ENCODE measurements at regions not wholly inside any gene's neighbourhood (a gene's known extent, or its start where the extent isn't known, plus 50 kb on each side); places are given as distances from the start of the nearest gene placed in this dataset.
"Not testable (repeated sequence)": the region's sequence is repeated elsewhere in the genome, so short reads cannot be mapped to it uniquely, and the experiment has no call there.

DNA sequence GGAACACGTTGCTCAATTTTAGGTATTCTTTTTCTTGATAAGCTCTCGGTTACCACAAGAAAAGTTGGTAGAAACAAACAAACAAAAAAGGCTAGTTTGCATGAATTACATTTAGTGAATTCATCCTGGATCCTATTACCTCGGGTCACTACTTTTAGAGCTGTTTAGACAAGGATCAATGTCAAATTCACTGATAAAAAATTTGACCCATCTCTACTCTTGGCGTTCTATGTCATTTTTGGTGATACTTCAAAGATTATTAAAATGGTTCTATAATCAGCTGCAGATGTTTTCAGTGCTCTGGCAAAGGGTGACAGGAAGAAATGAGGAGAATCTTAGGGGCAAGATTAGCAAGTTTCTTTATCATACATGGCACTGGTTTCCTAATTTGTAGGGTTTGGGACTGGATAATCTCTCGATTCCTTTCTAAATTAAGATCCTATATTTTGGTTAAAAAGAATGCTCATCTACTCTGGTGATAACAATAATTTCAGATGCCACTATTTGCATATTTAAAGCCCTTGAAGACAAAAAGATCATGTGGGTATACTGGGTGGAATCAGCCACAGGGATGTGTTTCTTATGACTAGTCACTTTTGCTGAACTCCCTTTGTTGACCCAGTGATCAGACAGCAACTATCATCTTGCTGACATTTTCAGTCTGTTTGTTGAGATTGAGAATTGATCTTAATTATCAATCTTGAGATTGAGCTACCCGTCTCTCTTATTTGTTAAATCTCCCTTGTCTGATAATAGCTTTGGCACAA is 442.9 kb downstream of the AASDHPPT start:
- DNase-seq = no peak

DNA sequence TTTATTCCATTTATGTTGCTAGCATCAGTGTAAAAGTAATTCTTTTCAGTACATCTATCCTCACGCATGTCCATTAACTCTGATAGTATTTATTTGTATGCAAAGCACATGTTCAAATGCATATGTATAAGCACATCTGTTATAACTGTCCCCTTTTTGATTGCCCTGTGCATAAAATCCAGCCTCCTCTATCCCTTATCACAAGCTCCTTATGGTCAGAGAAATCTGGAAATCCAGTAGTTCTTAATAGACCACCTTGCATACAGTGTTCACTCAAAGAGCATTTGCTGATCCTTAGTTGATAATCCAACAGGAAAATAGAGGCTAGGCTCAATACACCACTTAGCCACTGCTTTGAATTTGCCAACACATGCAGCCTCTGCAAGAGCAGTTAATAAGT is 443.5 kb downstream of the AASDHPPT start:
- no peak for DNase-seq

DNA sequence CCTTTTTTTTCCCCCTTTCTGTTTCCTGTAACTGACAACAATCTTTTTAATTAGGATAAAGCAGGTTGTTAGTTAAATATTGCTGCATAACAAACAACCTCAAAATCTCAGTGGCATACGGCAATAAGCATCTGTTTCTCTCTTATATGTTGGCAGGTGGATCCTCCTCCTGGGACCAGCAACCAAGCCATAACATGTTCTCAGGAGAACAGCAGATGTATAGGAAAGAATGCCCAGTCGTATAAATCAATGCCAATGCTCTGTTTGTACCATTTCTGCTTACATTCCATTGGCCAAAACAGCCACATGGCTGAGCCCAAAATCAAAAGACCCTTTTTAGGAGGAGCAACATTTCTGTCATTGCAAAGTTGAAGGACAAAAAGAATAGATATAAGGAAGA is 445.7 kb downstream of the AASDHPPT start:
- no peak for DNase-seq

DNA sequence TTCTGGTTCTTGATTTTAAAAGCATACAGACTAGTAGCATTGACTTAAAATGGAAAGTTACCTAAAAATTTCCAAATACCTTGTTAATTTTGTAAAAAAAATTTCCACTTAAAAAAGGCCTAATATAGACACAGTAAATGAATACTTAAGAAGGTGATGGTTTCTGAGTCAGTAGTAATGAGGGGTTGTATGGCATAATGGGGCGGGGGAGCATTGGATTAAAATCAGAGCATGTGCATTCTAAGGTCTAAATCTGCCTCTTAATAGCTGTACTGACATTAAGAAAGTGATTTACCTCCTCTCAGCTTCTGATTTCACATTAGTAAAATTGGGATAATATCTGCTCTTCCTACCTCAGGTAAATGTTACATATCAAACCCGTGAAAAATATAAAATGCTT is 446.5 kb downstream of the AASDHPPT start:
- no peak for DNase-seq

DNA sequence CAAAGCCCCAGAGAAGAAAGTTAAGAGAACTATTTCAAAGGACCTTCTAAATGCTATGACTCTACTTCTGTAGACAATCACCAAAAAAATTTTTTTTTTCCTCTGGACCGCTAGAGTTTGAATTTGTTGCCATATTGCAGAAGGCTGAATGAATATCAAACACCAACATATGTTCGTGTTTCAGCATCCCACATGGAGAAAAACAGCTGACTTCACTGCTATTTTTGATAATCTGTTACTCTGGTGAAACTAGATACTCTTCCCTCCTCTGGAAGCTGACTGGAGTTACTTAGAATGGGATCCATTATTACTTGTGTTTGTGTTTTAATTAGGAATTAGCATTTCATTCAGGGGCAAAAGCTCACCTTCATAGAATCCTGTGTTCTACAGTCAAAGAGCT is 447.0 kb downstream of the AASDHPPT start:
- no peak for DNase-seq

DNA sequence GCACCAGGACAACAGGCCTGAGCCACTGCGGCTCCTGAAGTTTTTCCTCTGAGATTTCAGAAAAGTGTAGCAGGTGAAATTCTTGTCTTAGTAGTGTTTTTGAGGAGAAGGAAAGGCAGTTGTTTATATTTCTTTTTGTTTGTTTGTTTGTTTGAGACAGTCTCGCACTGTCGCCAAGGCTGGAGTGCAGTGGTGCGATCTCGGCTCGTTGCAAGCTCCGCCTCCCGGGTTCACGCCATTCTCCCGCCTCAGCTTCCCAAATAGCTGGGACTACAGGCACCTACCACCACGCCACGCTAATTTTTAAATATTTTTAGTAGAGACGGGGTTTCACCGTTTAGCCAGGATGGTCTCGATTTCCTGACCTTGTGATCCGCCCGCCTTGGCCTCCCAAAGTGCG is 454.2 kb downstream of the AASDHPPT start:
- not testable (repeated sequence) for DNase-seq

DNA sequence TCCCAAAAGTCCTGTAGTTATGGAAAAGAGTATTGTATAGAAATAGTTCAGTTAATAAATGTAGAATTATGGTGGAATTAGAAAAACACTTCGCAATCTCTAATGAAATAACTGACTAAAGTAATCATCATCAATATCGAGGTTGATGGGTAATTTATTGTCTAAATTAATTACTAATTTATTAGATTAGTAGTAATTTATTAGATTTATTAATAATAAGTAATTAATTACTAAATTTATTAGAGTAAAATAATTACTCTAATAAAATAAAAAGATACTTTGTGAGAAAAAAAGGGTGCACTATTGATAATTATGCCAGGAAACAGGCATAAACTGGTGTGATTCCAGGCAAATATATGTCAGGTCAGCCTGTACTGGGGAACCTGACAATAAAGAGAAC is 455.6 kb downstream of the AASDHPPT start:
- no peak for DNase-seq

DNA sequence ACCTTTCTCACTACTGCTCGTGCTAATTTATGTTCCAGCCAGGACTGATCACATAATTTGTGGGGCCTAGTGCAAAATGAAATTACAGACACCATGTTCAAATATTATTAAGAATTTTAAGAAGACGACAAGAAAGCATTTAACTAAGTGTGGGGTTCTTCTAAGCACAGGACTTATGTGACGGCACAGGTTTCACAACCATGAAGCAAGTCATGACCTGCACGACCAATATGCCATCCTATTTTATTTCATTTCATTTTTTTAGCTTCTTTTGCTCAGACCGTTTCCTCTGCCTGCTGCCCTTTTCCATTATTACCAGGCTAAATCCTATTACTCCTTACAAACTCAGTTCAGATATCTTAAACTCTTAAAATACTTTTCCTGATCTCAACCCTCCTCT is 462.5 kb downstream of the AASDHPPT start:
- no peak for DNase-seq

DNA sequence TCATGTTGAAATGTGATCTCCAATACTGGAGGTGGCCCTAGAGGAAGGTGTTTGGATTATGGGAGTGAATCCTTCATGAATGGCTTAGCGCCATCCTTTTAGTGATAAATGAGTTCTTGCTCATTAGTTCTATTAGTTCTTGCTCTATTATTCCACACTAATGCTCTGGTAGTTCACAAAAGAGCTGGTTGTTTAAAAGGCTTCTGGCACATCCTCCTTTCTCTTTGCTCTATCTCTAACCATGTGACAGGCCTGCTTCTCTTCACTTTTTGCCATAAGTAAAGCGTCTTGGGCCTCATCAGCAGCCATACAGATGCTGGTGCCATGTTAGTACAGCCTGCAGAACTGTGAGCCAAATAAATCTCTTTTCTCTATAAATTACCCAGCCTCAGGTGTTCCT is 469.9 kb downstream of the GUCY1A2 start:
- DNase-seq = no peak

DNA sequence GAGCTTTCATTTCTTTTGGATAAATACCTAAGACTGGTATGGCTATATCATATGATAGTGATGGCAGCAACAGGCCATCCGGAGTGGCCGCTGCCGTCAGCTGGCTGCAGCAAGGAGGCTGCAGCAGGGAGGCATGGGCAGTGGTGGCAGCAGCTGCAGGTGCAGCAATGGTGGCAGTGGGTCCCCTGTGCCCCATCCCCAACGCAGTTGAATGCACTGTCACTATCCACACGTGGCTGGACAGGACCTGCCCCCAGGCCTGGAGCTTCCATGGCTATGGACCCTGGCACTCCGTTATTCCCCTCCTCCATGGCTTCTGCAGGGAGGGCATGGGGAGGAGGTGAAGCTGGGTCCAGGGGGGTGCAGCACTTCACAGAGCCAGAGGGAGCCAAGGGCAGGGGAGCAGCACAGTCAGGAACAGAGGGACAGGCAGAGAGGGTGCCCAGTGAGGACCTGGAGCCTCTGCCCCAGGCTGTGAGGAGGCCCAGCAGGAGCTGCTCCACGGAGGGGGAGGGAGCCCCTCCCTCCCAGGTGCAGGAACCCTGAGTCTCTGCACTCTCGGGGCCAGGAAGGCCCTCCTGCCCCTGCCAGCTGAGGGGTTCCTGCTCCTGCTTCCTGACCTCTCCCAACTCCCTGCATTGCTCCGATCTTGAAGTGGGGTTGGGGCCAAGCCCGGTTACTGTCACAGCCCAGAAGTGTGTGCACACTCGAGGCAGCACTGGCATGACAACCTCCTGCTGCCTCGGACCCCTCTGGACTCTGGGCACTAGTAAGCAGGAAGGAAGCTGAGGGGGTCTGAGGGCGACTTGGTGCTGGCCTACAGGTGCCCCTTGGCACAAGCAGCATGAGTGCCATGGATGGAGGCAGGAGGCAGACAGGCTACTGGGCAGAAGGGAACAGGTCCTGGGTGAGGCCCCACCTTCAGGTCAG is 466.3 kb downstream of the GUCY1A2 start:
- DNase-seq = no peak

DNA sequence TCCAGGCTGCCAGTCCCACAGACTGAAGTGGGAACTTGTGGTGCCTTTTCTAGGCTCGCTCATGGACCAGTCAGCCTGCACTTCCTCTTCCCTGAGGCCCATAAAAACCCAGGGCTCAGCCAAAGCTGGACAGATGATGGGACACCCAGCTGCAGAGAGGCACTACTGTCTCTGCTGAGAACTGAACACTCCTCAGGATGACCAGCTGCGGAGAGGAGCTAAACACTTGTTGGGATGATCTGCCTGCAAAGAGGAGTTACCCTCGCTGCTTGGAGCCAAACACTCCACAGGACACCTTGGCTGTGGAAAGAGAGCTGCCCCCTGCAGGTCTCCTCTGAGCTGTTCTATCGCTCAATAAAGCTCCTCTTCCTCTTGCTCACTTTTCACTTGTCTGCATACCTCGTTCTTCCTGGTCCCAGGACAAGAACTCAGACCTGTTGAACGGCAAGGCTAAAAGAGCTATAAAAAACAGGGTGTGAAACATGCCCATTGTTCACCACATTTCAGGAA is 465.5 kb downstream of the GUCY1A2 start:
- DNase-seq = no peak

DNA sequence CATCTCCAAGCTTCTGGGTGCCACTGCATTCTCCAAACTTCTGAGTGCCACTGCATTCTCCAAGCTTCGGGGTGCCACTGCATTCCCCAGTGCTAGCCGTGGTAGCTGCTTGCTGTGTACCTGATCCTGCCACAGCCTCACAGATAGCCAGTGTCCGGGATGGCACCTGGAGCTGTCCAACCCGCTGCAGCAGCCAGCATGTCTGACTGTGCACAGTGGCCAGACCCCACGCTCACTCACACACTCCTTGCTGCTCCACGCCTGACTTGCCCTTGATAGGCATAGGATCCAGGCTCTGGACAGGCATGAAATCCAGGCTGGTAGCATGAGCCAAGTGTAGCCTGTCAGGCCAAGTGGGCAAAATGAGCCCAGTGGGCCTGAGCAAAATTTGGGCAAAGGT is 465.0 kb downstream of the GUCY1A2 start:
- no peak for DNase-seq

DNA sequence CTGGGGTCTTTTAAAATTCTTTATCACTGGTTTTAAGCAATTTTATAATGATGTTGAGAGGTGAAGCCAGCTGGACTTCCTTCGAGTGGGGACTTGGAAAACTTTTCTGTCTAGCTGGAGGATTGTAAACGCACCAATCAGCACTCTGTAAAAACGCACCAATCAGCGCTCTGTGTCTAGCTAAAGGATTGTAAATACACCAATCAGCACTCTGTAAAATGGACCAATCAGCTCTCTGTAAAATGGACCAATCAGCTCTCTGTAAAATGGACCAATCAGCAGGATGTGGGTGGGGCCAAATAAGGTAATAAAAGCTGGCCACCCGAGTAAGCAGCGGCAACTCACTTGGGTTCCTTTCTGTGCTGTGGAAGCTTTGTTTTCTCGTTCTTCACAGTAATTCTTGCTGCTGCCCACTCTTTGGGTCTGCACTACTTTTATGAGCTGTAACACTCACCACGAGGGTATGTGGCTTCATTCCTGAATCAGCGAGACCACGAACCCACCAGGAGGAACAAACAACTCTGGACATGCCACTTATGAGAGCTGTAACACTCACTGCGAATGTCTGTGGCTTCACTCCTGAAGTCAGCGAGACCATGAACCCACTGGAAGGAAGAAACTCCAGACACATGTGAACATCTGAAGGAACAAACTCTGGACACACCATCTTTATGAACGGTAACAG is 462.6 kb downstream of the GUCY1A2 start:
- DNase-seq = not testable (repeated sequence)

DNA sequence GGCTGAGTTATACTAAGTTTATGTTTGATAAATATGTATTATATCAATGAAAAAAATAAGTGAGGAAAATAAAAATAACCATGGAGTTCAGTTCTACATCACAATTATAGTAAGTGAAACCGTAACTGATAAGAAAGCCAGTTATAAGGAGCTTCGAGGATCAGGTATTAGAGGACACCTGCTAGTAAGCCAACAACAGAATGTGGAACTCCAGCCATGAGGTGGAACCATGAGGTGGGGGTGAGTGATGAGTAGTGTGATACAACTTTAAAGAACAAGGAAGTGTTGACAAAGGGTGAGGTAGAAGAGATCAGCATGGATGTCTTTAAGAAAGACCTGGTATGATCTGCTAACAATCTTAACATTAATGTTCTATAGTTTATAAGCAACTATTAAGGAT is 452.9 kb downstream of the GUCY1A2 start:
- no peak for DNase-seq

DNA sequence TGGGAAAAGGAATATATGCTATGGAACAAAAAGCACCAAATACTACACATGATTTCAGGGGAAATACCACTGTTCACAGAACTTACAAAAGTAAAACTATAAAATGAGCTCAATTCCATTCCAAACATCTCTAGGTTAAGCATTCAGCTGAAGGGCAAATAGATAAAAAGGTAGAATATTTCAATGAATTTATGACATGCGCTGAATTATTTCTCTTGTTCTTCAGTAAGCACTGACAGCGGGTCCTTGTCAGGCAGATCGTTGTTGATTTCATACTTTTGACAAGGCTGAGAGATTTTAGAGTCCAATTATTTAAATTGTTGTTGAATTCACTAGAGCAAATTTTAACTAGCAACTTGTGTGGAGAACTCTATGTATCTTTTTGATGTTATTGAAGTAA is 449.6 kb downstream of the GUCY1A2 start:
- no peak for DNase-seq

DNA sequence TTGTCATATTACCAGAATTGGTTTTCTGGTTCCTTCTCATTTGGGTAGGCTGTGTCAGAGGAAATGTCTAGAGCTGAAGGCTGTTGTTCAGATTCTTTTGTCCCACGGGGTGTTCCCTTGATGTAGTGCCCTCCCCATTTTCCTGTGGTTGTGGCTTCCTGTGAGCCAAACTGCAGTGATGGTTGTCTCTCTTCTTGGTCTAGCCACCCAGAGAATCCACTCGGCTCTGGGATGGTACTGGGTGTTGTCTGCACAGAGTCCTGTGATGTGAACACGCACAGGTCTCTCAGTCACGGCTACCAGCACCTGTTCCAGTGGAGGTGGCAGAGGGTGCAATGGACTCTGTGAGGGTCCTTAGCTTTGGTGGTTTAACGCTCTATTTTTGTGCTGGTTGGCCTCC is 440.9 kb downstream of the GUCY1A2 start:
- DNase-seq = not testable (repeated sequence)

DNA sequence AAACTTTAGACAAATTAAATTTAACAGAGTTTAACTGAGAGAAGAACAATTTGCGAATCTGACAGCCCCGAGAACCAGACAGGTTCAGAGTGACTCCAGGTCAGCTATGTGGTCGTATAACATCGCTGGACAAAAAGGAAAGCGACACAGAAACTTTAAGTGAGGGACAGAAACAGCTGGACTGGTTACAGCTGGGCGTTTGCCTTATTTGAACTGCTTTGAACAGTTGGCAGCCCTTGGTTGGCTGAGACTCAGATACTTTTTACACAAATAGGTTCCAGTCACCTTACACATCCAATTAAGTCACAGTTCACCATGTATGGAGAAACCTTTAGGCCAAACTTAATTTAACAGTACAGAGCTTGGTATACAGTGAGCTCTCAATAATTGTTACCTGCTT is 436.9 kb downstream of the GUCY1A2 start:
- no peak for DNase-seq

DNA sequence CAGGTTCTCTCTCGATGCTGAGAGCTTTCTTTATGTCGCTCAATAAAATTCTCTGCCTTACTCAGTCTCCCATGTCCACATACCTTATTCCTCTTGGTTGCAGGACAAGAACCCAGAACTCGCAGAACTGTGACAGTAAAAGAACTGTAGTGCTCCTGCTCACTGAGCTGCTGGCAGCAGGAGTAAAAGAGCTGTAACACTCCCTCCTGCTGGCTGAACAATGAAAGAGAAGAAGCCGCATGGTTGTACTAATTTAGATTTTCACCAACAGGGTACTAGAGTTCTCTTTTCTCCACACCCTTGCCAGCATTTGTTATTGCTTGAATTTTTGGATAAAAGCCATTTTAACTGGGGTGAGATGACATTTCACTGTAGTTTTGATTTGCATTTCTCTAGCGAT is 433.2 kb downstream of the GUCY1A2 start:
- no peak for DNase-seq

DNA sequence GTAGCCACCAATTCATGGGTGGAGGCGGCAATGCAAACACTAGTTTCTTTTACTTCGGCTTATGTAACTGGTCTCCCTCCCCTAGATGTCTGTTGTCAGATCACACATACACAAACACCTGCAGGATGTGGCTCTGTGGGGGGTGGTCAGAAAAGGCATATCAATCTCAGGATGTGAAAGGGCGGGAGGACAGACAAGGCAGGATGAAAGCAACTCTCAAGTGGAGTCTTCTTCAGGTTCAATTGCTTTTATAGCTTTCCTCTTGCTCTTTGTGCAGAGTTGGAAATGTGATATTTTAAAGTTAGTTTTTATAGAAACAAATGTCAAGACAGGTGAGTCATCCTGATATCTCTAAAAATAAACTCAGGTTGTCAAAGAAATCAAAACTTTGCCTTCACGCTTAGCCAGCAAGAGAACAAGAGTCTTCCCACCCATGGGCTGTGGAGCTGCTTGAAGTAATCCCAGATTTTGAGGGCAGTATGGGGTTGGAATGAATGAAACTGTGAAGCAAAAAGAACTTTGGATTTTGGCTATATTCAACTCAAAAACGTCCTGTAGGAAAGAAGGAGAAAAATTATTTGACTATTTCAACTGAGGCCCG is 423.4 kb downstream of the GUCY1A2 start:
- no peak for DNase-seq

DNA sequence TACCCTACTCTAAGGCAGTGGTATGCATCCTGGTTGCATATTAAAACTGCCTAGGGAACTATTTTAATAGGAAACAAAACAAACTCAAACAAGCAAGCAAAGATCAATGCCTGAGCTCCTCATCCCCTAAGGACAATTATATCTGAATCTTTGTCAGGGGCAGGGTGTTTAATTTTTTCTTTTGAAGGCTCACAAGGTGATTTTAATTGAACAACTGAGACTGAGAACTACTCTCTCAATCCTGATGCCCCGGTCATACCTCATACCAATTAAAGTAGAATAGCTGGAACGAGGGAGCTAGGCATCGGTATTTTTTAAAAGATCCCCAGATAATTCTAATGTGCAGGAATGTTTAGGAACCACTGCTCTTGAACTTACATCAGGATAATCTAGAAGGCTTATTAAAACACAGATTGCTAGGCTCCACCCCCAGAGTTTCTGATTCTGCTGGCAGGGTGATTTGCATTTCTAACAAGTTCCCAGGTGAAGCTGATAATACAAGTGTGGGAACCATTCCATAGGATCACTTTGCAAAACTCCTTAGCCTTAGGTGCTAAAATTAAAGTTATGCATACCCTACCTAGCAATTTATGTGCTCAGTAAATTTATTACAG is 416.5 kb downstream of the GUCY1A2 start:
- DNase-seq = no peak

DNA sequence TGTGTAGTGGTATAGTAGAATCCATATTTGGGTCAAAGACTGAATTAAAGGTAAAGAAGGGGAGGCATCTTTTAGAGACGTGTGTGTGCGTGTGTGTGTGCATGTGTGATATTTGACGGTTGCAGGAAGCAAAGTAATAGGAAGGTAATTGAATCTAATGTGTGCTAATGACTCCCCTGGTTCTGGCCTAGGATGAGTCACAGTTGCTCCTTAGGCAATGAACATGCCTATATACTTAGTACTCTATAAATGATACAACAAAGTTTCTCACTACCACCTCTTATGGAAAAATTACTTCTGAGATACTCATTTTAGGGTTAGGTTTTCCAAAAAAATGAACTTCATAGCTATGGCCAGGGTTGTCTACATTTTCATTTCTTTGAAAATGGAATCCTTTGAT is 409.6 kb downstream of the GUCY1A2 start:
- DNase-seq = no peak

DNA sequence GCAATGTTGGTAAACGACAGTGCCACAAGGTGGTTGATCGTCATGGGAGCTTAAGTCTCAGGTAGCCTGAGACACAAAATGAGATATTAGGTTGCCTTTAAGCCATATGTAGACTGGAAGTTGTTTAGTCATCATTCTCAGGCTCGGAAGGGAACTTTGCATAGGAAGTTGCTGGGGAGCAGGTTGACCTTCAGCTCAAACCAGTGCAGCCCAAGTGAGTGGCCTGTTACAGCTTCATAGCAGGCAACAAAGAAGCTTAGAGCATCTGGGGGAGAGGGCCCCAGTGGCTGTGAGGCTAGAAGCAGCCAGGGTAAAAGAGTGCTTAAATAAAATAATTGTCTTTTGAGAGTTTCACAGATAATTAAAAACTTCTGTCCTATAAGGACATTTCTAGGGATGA is 404.0 kb downstream of the GUCY1A2 start:
- no peak for DNase-seq

Measured in NCI-H1436 (cell line).